HFF-Myc (cell line): ENCODE measurements at regions not wholly inside any gene's neighbourhood (a gene's known extent, or its start where the extent isn't known, plus 50 kb on each side); places are given as distances from the start of the nearest gene placed in this dataset.
A peak's percentile ranks its signal among the peaks of the same experiment; 100 is the strongest.

Experiments used
- DNase-seq: peaks from one replicate; pipeline ENCODE4 v3.0.0-alpha.2; 2011; ENCODE audit warnings: low read depth; ENCODE audit errors: extremely low read depth
- H3K4me3 ChIP-seq: replicated peaks from 2 replicates; pipeline ENCODE4 v1.5.1; 2011; ENCODE audit warnings: low read depth, mild to moderate bottlenecking, control low read depth, low read length
- CTCF ChIP-seq: IDR thresholded peaks from 2 replicates; pipeline ENCODE4 v1.5.1; 2012; ENCODE audit warnings: mild to moderate bottlenecking, low read depth, low read length, control low read depth; ENCODE audit errors: missing control alignments

GRCh38 chr13:80052286-80052685, 288.6 kb downstream of the SPRY2 start:
- no peak overlapping the region for H3K4me3 ChIP-seq
- TF ChIP-seq CTCF: no peak

GRCh38 chr13:80050252-80050651, 290.7 kb downstream of the SPRY2 start:
- no peak for DNase-seq
- no peak for TF ChIP-seq CTCF
- no peak overlapping the region for H3K4me3 ChIP-seq

More at GRCh38 chr13:80052286-80052685, 288.6 kb downstream of the SPRY2 start:
- no peak for DNase-seq

- peak; percentile 76 for DNase-seq
- H3K4me3 ChIP-seq: no peak overlapping the region
- TF ChIP-seq CTCF: no peak
Observed at GRCh38 chr13:80048802-80049201, 292.1 kb downstream of the SPRY2 start.

- no peak overlapping the region for H3K4me3 ChIP-seq
- no peak for DNase-seq
- no peak for TF ChIP-seq CTCF
Observed at GRCh38 chr13:80048030-80048429, 292.9 kb downstream of the SPRY2 start.

- DNase-seq: no peak
- H3K4me3 ChIP-seq: no peak overlapping the region
- no peak for TF ChIP-seq CTCF
Observed at GRCh38 chr13:80047406-80047805, 293.5 kb downstream of the SPRY2 start.

- no peak overlapping the region for H3K4me3 ChIP-seq
- TF ChIP-seq CTCF: no peak
- no peak for DNase-seq
Observed at GRCh38 chr13:80040981-80041317, 300.0 kb downstream of the SPRY2 start.

- peak; percentile 86 for DNase-seq
- no peak overlapping the region for H3K4me3 ChIP-seq
- TF ChIP-seq CTCF: no peak
Observed at GRCh38 chr13:80040196-80040980, 300.5 kb downstream of the SPRY2 start.
